HL-60 (cell line): ENCODE measurements at regions not wholly inside any gene's neighbourhood (a gene's known extent, or its start where the extent isn't known, plus 50 kb on each side); places are given as distances from the start of the nearest gene placed in this dataset.

Source experiments
- CTCF ChIP-seq: IDR thresholded peaks from one replicate; pipeline ENCODE4 v1.5.1; 2011; ENCODE audit warnings: low read length, control low read depth, inconsistent platforms; ENCODE audit not compliant: insufficient read depth
- GABPA ChIP-seq: IDR thresholded peaks from 2 replicates; pipeline ENCODE4 v1.6.1; 2012; ENCODE audit warnings: low read depth
- REST ChIP-seq: IDR thresholded peaks from 2 replicates; pipeline ENCODE4 v1.6.1; 2012; ENCODE audit warnings: low read depth; ENCODE audit not compliant: insufficient replicate concordance

GRCh38 chr10:109676703-109677102 is 246.6 kb downstream of the XPNPEP1 start:
- no peak for TF ChIP-seq CTCF
- TF ChIP-seq GABPA, result no peak
- TF ChIP-seq REST, result no peak
